IPS DF 4.7 (cell line): ENCODE measurements at regions not wholly inside any gene's neighbourhood (a gene's known extent, or its start where the extent isn't known, plus 50 kb on each side); places are given as distances from the start of the nearest gene placed in this dataset.
"Not testable (repeated sequence)": the region's sequence is repeated elsewhere in the genome, so short reads cannot be mapped to it uniquely, and the experiment has no call there.

Experiments
- DNase-seq: peaks from one replicate; pipeline ENCODE4 v3.0.0-alpha.2; 2013; ENCODE audit warnings: low spot score; ENCODE audit errors: extremely low read depth

GRCh38 chr14:52124791-52125684 is 56.2 kb upstream of the NID2 start:
- peak; percentile 78 for DNase-seq

- DNase-seq = not testable (repeated sequence)
Observed at GRCh38 chr14:52122163-52122562, 53.3 kb upstream of the NID2 start.

- no peak for DNase-seq
Observed at GRCh38 chr14:52121441-52121840, 52.6 kb upstream of the NID2 start.

- DNase-seq = no peak
Observed at GRCh38 chr14:52119030-52119429, 50.2 kb upstream of the NID2 start.
